ENCODE measurements at regions not wholly inside any gene's neighbourhood (a gene's known extent, or its start where the extent isn't known, plus 50 kb on each side); places are given as distances from the start of the nearest gene placed in this dataset.

DNA sequence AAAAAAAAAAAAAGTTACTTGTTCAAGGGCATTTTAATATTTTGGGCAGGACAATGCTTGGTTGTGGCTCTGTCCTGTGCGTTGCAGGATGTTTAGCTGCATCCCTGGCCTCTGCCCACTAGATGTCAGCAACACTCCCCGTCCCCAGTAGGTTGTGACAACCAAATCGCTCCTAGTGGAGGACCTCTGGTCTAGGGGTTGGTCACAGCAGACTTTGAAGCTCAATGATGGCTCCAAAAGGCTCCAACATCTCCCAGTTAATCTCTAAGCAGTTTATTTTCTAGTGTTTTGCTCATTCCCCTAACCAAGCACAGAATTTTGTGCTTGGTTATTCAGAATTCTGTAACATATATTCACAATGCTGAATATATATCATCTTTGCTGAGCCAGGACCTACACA, 67.0 kb downstream of the CHRNA1 start:
- Histone ChIP-seq H3K27ac (no peak overlapping the region), H3K4me1 (no peaks in the 10 kb centered on the region), H3K4me3 (replicated peaks in 1 of 3) (no peak overlapping the region), H3K36me3 (no peaks in the 10 kb centered on the region), H3K9me3 (no peaks in the 10 kb centered on the region), H3K27me3 (no peaks in the 10 kb centered on the region)
- DNase-seq, result peak; percentile 48 to 49
- no peak for TF ChIP-seq POLR2A (IDR thresholded peaks at IDR 0.05)
- TF ChIP-seq, protein P1, sequence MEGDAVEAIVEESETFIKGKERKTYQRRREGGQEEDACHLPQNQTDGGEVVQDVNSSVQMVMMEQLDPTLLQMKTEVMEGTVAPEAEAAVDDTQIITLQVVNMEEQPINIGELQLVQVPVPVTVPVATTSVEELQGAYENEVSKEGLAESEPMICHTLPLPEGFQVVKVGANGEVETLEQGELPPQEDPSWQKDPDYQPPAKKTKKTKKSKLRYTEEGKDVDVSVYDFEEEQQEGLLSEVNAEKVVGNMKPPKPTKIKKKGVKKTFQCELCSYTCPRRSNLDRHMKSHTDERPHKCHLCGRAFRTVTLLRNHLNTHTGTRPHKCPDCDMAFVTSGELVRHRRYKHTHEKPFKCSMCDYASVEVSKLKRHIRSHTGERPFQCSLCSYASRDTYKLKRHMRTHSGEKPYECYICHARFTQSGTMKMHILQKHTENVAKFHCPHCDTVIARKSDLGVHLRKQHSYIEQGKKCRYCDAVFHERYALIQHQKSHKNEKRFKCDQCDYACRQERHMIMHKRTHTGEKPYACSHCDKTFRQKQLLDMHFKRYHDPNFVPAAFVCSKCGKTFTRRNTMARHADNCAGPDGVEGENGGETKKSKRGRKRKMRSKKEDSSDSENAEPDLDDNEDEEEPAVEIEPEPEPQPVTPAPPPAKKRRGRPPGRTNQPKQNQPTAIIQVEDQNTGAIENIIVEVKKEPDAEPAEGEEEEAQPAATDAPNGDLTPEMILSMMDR (IDR thresholded peaks at IDR 0.05), result peak in 5 of 6 experiments; percentile 45 to 85 (median 62)
- intact Hi-C loops (cut with DNase I), result loop anchor here (5.0 kb wide), 1 partner anchor 235 kb away; no protein-coding TSS in a partner anchor
- WGBS, 2 donors, result 0 to 5% methylated on average over 2 to 3 of the region's 3 CpGs

DNA sequence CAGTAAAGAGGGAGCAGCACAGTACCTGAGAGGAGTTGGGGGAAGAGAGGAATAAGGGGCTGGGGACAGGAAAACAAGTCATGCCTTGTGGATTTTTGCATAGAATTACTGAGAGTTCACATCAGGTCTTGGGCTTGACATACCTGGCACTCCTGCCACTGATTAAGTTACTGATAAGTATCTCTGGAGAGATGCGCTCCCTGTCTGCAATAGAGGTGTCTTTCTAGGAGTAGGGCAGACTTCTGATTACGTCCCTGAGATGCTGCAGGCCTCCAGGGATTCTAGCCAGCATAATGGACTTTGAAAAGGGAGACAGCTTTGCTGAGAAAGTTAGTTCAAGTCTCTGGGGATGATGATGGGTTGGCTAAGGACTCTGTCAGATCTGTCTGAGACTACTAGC, 69.4 kb downstream of the CHRNA1 start:
- Histone ChIP-seq H3K4me1 (peaks cover 6 to 7% of the 10 kb centered on the region in 2 donors), H3K4me3 (replicated peaks in 1 of 3) (no peak overlapping the region), H3K27me3 (no peaks in the 10 kb centered on the region), H3K9me3 (no peaks in the 10 kb centered on the region), H3K27ac (no peak overlapping the region), H3K36me3 (no peaks in the 10 kb centered on the region)
- TF ChIP-seq, protein P1 (IDR thresholded peaks at IDR 0.05), result no peak
- TF ChIP-seq POLR2A (IDR thresholded peaks at IDR 0.05), result no peak
- DNase-seq, result no peak
- intact Hi-C loops (cut with DNase I), result loop anchor here (5.0 kb wide), 1 partner anchor 233 kb away; no protein-coding TSS in a partner anchor
- WGBS, 2 donors, result 47 to 80% methylated on average over 2 of the region's 2 CpGs

DNA sequence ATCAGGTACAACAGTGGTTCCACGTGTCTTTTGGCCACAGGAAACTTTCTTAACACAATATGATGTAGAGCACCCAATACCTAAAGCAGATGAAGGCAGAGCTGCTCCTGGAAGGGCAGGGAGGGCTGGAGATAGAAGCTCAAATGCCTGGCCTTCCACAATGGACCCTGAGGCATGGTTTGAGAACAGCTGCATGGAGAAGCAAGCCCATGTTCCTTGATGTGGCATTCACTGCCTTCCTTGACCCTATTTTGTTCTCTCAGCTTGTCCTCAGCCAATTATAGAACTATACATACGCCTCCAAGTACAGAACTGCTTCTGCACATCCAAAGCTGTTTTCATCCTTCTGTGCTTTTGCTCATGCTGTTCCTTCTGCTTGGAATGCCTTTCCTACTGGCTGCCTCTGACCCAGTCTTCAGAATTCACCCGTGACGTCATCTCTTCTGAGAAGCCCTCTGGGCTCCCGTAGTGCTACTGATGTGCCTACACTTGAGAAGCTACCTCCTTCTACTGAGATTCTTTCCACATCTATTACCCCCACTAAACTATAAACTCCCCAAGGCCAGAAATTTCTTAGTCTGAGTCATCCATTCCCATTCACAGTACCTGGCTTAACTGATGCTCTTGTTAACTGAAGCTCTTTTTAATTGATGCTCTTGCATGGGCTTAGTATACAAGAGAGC, 69.9 kb downstream of the CHRNA1 start:
- Histone ChIP-seq H3K36me3 (no peaks in the 10 kb centered on the region), H3K4me1 (peaks cover 6 to 7% of the 10 kb centered on the region in 2 donors), H3K27ac (no peak overlapping the region), H3K27me3 (no peaks in the 10 kb centered on the region), H3K4me3 (replicated peaks in 1 of 3) (no peak overlapping the region), H3K9me3 (no peaks in the 10 kb centered on the region)
- TF ChIP-seq, protein P1 (IDR thresholded peaks at IDR 0.05), result no peak
- TF ChIP-seq POLR2A (IDR thresholded peaks at IDR 0.05), result no peak
- intact Hi-C loops (cut with DNase I), result no loop called here
- DNase-seq, result no peak
- WGBS, 2 donors, result 87 to 90% methylated on average over 5 of the region's 5 CpGs

DNA sequence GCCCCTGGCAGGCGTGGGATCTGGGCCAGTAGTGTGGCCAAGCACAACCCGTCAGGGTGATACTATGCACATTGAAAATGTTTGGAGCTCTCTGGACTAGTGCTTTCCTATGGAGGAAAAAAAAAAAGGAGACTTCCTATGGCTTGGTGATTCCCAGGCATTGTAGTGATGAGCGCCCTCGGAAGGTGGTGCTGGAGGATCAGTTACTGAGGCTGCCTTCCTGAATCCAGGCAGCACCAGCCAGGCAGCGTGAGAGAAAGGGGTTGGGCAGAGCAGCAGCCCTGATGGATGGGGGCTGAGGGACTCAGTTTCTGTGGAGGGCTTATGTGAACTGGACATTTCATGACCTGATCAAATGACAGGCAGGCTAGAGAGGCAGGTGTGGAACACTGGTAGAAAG, 70.9 kb downstream of the CHRNA1 start:
- Histone ChIP-seq H3K4me1 (peaks cover 6 to 7% of the 10 kb centered on the region in 2 donors), H3K27ac (no peak overlapping the region), H3K36me3 (no peaks in the 10 kb centered on the region), H3K4me3 (replicated peaks in 1 of 3) (no peak overlapping the region), H3K27me3 (no peaks in the 10 kb centered on the region), H3K9me3 (no peaks in the 10 kb centered on the region)
- 91 to 93% methylated on average over 5 of the region's 5 CpGs for WGBS, 2 donors
- TF ChIP-seq POLR2A (IDR thresholded peaks at IDR 0.05), result no peak
- TF ChIP-seq, protein P1 (IDR thresholded peaks at IDR 0.05), result no peak
- intact Hi-C loops (cut with DNase I), result no loop called here
- no peak for DNase-seq

DNA sequence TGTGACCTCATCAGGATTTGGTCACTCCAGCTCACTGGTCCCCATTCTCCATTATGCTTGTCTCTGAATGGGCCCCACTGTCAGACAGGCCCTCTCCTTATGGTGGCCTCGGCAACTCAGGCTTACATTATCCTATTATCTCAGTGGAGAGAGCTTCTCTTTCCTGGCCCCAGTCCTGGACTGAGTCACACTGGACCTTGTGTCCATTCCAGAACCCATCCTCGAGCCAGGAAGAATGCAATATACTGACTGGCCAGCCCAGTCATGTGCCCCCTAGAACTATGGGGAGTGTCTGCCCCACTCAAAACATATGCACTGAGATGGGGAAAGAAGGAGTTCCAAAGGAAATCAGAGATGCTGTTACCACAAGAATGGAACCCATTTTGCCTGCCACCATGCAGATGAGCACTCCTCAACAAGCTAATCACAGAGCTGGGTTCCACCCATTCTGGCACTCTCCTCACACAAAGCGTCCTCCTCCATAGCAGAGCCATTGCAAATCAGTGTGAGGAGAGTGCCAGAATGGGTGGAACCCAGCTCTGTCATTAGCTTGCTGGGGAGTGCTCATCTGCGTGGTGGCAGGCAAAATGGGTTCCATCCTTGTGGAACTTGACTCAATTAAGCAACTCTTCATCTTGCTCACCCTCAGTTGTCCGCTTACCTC, 71.9 kb downstream of the CHRNA1 start:
- TF ChIP-seq, protein P1 (IDR thresholded peaks at IDR 0.05), result no peak
- TF ChIP-seq POLR2A (IDR thresholded peaks at IDR 0.05), result no peak
- Histone ChIP-seq H3K36me3 (no peaks in the 10 kb centered on the region), H3K4me1 (peaks cover 6 to 7% of the 10 kb centered on the region in 2 donors), H3K4me3 (replicated peaks in 1 of 3) (no peak overlapping the region), H3K27ac (no peak overlapping the region), H3K27me3 (no peaks in the 10 kb centered on the region), H3K9me3 (no peaks in the 10 kb centered on the region)
- DNase-seq, result no peak
- 80 to 83% methylated on average over 5 of the region's 5 CpGs for WGBS, 2 donors
- intact Hi-C loops (cut with DNase I), result no loop called here
